ENCODE measurements at regions not wholly inside any gene's neighbourhood (a gene's known extent, or its start where the extent isn't known, plus 50 kb on each side); places are given as distances from the start of the nearest gene placed in this dataset.

DNA sequence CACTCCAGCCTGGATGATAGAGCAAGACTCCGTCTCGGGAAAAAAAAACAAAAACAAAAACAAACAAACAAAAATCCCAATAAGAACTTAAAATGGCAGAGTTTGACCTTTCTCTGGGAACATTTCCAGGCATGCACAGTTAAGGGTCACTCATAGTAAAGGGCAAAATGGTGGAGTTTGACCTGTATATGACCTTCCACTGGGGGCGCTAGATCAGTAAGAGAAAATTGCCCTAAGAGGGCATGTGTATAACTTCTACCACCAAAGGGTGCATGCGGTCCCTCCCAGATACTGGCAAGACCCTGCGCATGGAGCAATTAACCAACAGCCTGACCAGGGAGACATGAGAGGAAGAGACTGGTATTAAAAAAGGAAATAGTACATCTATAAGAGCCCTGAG, 177.2 kb downstream of the MOSPD2 start:
- TF ChIP-seq, protein P1, sequence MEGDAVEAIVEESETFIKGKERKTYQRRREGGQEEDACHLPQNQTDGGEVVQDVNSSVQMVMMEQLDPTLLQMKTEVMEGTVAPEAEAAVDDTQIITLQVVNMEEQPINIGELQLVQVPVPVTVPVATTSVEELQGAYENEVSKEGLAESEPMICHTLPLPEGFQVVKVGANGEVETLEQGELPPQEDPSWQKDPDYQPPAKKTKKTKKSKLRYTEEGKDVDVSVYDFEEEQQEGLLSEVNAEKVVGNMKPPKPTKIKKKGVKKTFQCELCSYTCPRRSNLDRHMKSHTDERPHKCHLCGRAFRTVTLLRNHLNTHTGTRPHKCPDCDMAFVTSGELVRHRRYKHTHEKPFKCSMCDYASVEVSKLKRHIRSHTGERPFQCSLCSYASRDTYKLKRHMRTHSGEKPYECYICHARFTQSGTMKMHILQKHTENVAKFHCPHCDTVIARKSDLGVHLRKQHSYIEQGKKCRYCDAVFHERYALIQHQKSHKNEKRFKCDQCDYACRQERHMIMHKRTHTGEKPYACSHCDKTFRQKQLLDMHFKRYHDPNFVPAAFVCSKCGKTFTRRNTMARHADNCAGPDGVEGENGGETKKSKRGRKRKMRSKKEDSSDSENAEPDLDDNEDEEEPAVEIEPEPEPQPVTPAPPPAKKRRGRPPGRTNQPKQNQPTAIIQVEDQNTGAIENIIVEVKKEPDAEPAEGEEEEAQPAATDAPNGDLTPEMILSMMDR (IDR thresholded peaks at IDR 0.05 in 4 of 5, conservative IDR thresholded peaks at IDR 0.05 in 1 of 5), result no peak
- no peak for TF ChIP-seq POLR2A (IDR thresholded peaks at IDR 0.05)
